ENCODE measurements at regions not wholly inside any gene's neighbourhood (a gene's known extent, or its start where the extent isn't known, plus 50 kb on each side); places are given as distances from the start of the nearest gene placed in this dataset.
A peak's percentile ranks its signal among the peaks of the same experiment; 100 is the strongest.

- ChIA-PET POLR2A (no interaction called here), CTCF (interaction anchor here (0.6 to 2.1 kb wide), 4 partner anchors 9 to 100 kb away, joined by 3 to 23 read pairs (median 6); partner anchors contain the start of gene HGFAC)
- no peak for DNase-seq (ENCODE audit: extremely low spot score)
- no peak for TF ChIP-seq CTCF (IDR thresholded peaks at IDR 0.05; ENCODE audit: control extremely low read depth, extremely low read depth, low read depth, missing control alignments)
Observed at GRCh38 chr4:3343358-3343757, 50.5 kb downstream of the RGS12 start.

- DNase-seq (ENCODE audit: extremely low spot score) = no peak
- ChIA-PET POLR2A (no interaction called here), CTCF (interaction anchor here (0.7 to 3.0 kb wide), 4 partner anchors 9 to 136 kb away, joined by 3 to 34 read pairs (median 16); partner anchors contain the start of gene HGFAC)
- TF ChIP-seq CTCF (IDR thresholded peaks at IDR 0.05; ENCODE audit: control extremely low read depth, extremely low read depth, low read depth, missing control alignments) = no peak
Observed at GRCh38 chr4:3344104-3344503, 51.3 kb downstream of the RGS12 start.

DNA sequence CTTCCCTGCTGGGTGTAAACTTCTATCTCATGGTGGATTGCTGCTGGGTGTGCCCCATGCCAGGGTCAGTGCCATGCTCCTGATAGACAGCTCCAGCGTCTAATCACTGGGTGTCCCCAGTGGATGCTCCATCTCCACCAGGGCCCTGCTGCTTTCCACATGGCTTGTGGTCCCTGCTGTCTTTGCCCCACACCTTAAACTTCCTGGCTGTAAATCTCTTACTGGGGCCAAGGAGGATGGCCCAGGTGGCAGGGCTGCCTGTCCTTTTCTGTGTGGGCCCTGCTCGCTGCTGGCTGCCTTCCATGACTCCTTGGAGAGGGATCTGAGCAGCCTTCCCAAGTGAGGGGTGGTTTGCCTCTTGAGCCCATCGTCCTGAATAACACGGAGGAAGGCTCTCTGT lies 51.8 kb downstream of the RGS12 start:
- CTCF ChIA-PET = interaction anchor here (0.7 to 4.5 kb wide), 8 partner anchors 10 to 136 kb away, joined by 3 to 100 read pairs (median 14); partner anchors contain the start of gene HGFAC
- no peak for TF ChIP-seq CTCF (IDR thresholded peaks at IDR 0.05; ENCODE audit: control extremely low read depth, extremely low read depth, low read depth, missing control alignments)
- DNase-seq (ENCODE audit: extremely low spot score) = no peak
- POLR2A ChIA-PET = no interaction called here

DNA sequence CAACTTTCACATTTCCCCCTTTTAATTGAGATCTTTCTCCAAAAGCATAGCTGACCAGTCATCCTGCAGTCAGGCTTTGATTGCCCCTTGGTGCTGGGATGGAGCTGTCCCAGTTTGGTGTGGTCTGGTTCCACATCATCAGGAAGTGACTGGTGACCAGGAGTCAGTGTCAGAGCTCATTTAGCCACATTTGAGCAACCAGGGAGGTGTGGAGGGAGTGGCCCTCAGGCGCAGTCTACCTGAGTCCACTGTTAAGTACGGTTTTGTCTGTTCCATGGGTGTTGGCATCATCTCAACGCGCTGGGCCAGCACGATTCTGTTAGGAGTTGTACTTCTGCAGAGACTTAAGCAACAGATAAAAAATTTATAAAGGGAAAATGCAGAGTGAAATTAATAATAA lies 52.6 kb downstream of the RGS12 start:
- ChIA-PET POLR2A (no interaction called here), CTCF (interaction anchor here (0.6 to 4.5 kb wide), 10 partner anchors 9 to 238 kb away, joined by 3 to 100 read pairs (median 14); partner anchors contain the start of gene HGFAC)
- no peak for DNase-seq (ENCODE audit: extremely low spot score)
- no peak for TF ChIP-seq CTCF (IDR thresholded peaks at IDR 0.05; ENCODE audit: control extremely low read depth, extremely low read depth, low read depth, missing control alignments)

DNA sequence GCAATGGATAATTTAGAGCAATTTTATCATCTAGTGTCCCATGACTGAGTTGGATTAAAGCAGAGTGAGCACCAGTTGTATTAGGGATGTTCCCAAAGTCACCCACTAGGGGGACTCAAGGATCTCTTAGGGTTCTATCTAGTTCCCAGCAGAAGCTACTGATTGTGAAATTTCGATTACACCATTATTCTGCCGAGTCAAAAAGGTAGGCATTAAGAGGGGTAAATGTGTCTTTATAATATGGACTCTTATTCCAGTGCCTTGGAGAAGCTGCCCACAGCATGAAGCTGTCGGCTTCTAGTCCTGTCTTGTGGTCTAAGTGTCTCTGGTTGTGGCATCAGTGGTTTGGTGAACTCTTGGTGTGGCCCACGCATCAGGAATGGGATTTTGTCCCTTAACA lies 53.3 kb downstream of the RGS12 start:
- ChIA-PET POLR2A (no interaction called here), CTCF (interaction anchor here (0.7 to 4.5 kb wide), 40 partner anchors 10 to 534 kb away, joined by 3 to 100 read pairs (median 4); partner anchors contain the start of gene HGFAC)
- peak; percentile 76 for TF ChIP-seq CTCF (IDR thresholded peaks at IDR 0.05; ENCODE audit: control extremely low read depth, extremely low read depth, low read depth, missing control alignments)
- DNase-seq (ENCODE audit: extremely low spot score) = peak; percentile 82

GRCh38 chr4:3347871-3348270 lies 55.0 kb downstream of the RGS12 start:
- no peak for DNase-seq (ENCODE audit: extremely low spot score)
- TF ChIP-seq CTCF (IDR thresholded peaks at IDR 0.05; ENCODE audit: control extremely low read depth, extremely low read depth, low read depth, missing control alignments) = no peak
- ChIA-PET POLR2A (no interaction called here), CTCF (interaction anchor here (1.0 to 4.5 kb wide), 6 partner anchors 31 to 132 kb away, joined by 3 to 100 read pairs (median 4); partner anchors contain the start of gene HGFAC)

Data from GM10248 (cell line).